ENCODE measurements at regions not wholly inside any gene's neighbourhood (a gene's known extent, or its start where the extent isn't known, plus 50 kb on each side); places are given as distances from the start of the nearest gene placed in this dataset.

DNA sequence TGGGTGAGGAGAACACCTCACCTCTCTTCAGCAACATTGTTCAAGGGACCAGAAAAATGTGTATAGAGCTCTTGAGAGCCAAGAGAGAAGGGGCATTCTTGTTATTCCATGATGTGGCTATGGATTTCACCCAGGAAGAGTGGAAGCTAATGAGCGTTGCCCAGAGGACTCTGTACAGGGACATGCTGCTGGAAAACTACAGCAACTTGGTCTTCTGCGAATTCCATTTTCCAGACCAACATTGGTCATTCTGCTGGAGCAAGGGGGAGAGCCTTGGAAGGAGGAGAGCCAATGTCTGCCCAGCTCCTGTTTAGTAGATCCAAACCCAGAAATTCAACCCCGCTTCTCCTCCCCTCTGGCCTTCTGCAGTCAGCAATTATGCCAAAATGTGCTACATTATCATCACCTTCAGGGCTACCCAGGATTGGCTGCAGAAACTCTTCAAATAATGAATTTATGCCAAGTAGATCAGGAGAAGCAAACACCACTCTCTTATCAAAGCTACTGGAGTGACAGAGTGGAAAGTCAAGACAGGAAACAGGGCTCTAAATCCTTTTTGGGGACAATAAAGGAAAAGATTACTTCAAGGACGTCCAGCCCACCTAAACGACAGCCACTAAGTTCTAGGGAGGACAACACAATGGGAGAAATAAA lies 707.5 kb upstream of the LUZP2 start:
- TF ChIP-seq EZH2 (IDR thresholded peaks at IDR 0.05; ENCODE audit: insufficient read depth, poor library complexity, severe bottlenecking) (no peak), EZH2phosphoT487 (IDR thresholded peaks at IDR 0.05; ENCODE audit: insufficient read depth, low read depth) (no peak)

All from GM23248 (cell line).